ENCODE measurements at regions not wholly inside any gene's neighbourhood (a gene's known extent, or its start where the extent isn't known, plus 50 kb on each side); places are given as distances from the start of the nearest gene placed in this dataset.

DNA sequence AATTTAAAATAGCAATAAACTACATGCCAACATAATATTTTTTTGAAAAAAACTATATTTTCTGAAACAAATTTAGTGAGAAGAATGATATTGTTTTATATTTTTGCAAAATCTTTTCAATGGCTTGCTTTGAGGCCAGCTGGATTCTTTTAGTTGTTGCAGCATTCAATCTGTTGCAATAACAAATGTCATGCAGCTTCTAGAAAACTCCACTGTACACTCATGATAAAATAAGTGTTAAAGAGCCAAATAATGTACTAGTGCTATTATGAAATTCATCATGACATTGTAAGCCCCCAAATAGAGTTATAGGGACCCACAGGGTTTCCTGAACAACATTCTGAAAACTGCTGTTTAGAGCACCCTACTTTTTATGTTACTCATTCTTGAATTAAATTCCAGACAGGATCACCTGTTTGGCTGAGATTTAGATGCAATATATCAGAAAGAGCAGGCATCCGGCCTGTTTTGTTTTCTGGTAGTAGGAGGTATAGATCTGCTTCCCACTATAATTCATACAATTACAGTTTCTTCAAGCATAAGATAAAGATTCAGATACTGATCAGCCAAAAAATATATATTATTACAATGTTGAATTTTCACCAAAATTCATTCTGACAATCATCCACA, 703.0 kb upstream of the ZNF385D start:
- DNase-seq (ENCODE audit: low read depth) = no peak

DNA sequence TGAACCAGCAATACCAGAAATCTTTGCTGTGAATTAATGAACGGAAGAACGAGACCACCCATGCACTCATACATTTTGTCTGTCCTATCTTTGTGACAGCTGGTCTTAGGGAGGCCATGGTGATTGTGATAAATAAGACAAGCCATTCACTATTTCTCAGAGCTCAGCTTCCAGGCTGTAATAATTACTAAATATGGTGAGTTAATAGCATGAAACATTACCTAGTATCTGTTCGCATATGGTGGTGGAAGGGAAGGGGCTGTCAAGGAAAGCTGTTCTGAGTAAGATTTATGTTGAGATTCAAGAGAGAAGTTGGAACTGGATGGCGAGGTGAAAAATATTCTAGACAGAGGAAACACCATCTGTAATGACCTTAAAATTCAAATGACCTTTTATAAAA, 719.0 kb upstream of the ZNF385D start:
- DNase-seq (ENCODE audit: low read depth) = no peak

DNA sequence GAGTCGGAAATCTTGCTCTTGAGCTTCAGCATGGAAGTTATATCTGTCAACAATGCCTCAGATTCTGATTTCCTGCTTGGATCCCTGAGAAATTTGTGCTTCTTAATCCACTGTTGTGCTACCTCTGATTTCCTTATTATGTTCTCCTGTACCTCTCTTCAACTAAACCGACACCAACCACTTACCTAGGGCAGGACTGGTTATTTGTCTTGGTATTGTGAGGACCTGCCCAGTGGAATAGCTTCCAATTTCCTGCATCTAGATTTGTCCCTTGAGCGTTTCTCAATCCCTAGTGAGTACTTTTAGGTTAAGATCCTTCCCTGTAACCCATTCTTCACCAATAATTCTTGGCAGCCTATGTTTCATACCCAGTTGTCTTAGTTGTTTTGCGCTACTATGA, 720.5 kb upstream of the ZNF385D start:
- no peak for DNase-seq (ENCODE audit: low read depth)

DNA sequence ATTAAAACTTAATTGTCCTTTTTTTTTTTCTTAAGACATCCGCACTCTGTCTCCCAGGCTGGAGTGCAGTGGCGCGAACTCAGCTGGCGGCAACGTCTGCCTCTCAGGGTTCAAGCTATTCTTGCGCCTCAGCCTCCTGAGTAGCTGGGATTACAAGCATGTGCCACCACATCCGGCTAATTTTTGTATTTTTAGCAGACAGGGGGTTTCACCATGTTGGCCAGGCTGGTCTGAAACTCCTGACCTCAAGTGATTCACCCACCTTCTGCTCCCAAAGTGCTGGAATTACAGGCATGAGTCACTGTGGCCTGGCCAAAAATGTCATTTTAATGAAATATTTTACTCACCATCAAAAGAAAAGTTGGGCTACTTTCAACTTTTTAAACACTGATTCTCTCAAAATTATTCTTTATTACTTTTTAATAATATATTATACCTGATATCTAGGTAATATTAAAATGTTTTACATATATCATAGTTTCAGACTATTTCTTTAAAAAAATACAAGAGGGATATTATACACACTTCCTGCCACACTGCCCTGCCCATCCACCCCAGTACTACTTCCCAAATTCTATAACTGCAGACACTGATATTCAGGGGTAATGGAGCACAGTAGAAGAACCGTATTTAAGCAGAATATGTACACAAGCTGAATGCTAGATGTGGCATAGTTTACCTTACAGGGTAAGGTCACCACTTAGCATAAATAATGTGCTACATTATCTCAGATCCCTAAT, 723.9 kb upstream of the ZNF385D start:
- DNase-seq (ENCODE audit: low read depth) = peak; percentile 50

DNA sequence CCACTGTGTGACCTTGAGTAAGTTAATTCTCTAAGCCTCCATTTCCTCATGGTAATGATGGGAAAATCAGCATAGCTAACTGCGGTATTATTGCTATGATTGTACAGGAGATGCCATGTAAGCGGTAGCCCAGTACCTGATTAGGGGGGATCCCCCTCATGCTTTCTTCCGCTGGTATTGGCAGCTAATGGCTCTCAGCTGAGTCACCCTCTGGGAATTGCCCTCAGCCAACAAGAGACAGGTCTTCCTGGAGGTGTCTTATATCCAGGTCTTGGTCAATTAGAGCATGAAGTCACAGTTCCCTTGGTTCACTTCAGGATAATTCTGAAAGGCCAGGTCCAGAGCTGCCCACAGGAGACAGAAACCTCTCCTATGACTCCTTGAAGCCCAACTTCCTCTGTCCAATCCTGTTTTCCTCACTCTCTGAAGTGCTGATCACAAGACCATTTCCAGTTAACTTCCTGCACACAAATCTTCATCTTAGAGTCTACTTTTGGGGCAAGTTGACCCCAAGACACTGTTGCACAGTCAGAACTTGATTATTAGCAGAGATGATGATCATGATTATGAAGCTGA, 724.7 kb upstream of the ZNF385D start:
- DNase-seq (ENCODE audit: low read depth) = no peak

DNA sequence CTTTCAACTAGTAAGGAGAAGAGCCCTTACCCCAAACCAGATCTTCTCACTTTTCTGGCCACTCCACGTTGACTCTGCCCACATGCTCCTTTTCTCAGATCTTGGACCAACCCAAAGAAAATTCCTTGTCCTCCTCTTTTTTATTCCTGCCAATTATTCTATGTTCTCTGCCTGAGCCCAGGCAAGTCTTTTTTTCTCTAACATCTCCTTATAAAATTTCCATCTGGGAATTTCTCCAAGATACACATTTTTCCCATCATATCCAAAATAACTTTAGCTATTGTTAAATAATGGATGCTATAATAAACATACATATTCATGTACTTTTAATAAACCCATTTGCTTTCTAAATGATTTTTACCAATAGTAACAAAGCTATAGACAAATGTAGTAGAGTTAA, 726.0 kb upstream of the ZNF385D start:
- DNase-seq (ENCODE audit: low read depth) = no peak

DNA sequence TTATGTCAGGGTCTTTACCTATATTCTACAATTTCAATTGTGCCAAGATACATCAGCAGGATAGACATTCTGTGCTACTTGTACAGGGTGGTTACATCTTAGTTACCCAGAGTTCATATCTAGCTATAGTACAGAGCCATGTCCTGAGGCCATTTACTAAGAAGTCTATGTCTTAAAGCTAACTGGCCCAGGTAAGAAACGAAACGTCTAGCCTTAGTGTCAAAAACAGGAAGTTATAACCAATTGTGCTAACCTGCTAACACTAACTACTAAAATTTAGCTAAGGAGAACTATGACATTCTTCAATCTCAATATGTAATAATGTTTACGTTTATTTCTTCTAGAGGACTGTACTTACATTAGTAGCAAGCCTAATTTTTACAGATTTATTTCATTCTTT, 717.2 kb upstream of the UBE2E2 start:
- DNase-seq (ENCODE audit: low read depth) = no peak

DNA sequence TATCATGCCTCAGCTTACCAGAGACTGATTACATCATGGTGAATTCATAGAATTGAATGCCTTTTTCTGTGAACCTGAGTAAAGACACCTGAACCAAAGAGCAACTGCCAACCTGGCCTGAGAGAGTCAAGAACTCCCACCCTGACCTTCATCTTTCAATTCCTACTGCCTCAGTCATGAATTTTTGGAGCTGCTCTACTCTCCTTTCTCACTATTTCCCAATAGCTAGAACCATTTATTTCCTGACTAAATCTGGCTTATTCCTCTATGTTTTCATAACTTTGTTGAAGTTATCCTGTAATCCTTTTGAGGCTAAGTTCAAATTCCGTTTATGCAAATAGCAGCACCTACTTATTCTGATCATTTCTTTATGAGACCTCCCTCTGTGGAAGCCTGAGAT, 712.4 kb upstream of the UBE2E2 start:
- DNase-seq (ENCODE audit: low read depth) = no peak

DNA sequence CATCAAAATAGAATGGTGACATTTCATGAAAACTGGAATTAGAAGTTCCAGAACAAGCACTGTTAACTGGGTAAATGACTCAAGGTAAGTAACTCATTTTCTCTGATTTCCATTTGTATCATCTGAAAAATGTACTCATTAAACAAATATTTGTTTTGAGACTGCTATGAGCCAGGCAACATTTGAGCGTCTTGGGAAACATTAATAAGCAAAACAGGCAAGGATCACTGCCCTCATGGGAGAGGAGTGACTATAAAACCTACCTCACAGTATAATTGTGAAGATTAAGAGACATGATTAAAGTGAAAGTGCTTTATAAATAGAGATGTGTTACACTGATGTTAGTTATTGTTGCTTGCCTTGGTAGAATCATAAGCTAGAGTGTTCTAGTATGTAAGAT, 711.8 kb upstream of the UBE2E2 start:
- no peak for DNase-seq (ENCODE audit: low read depth)

DNA sequence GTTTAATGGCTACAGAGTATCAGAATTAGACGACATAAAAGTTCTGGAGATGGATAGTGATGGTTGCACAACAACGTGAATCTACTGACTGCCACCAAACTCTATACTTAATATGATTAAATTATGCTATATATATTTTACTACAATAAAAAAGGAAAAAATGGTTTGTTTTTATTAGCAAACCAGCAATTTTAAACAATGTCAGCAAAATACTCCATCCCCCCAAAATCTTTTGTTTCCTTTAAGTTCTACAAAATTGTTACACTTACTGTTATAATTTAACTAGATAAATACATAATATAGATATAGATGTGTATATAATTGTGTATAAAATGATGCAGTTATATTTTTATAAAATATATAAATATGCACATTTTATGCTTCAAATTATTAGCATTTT, 710.8 kb upstream of the UBE2E2 start:
- no peak for DNase-seq (ENCODE audit: low read depth)

DNA sequence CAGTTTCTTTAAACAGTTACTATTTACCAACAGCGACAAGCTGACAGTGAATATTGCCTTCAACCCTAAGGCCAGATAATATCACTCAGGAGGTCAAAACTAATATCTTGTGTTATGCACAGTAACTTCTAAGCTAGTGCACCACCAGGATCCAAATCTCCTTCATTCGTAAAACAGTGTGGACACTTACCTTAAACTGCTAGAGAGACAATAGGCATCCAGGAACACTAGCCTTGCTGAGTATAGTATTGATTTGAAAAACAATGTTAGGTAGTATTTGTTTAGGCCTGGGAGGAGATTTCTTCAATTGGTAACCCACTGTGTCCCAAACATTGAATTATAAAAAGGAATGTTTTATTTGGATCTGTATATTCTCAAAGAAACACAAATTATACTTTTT, 707.9 kb upstream of the UBE2E2 start:
- no peak for DNase-seq (ENCODE audit: low read depth)

DNA sequence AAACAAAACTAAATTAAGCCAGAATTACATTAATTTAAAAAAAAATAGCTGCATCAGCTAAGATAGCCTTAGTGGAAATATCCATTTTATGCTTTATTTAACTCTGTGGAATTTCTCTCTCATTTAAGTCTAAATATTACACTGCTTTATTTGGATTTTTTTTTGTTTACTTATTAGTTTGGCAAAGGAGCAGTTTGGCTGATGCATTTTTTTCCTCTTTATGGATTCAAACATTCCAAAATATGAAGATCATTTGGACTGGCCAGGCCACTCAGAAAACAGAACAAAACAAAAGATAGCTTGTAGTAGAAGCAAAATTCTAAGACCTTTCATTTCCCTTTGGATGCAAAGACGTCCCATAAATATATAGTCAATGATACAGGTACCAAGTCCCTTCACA, 707.3 kb upstream of the UBE2E2 start:
- DNase-seq (ENCODE audit: low read depth) = no peak

DNA sequence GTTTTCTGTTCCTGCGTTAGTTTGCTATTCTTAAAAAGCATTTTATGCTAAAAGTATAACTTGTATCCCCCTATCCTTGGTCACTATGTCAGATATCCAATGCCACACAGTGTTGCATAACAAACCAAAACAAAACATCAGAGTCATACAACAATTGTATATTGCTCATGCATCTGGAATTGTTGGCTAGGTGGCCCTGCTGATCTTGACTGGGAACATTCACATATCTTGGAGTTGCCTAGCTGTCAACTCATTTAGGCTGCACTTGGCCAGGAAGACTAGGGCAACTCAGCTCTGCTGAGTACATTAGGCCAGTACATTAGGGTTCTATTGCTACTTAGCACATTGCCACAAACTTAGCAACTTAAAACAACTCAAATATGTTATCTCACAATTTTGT, 706.5 kb upstream of the UBE2E2 start:
- no peak for DNase-seq (ENCODE audit: low read depth)

DNA sequence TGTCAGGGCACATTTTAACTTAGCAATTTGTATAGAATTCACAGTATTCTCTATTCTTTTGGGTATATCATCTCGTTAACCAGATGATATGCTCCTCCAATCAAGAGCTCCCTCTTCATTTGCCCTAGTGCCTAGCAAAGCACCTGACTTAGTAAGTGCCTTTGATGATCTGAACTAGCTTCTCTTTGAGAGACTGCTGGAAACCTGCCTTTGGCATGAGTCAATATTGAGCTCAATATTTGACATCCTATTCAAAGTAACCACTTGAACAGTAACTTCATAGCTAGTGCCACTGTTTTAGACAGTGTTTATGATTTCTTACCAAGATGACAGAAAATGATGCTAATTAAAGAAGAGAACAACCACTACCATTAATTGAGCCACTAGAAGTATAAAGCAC, 696.3 kb upstream of the UBE2E2 start:
- no peak for DNase-seq (ENCODE audit: low read depth)

DNA sequence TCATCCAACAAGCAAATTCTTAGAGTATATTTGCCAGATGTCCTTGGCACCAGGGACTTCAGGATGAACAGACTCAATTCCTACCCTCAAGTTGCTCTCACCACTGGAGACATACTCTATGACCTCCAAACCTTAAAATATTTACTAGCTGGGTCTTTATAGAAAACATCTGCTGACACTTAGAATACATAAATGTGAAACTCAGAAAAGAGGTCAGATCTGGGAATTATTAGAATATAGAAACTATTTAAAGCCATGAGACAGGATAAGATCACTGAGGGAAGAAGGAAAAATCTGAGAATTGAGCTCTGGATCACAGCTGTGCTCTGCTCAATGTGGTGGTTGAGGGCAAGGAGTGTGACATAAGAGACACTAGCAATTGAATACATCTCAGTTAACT, 695.4 kb upstream of the UBE2E2 start:
- no peak for DNase-seq (ENCODE audit: low read depth)

DNA sequence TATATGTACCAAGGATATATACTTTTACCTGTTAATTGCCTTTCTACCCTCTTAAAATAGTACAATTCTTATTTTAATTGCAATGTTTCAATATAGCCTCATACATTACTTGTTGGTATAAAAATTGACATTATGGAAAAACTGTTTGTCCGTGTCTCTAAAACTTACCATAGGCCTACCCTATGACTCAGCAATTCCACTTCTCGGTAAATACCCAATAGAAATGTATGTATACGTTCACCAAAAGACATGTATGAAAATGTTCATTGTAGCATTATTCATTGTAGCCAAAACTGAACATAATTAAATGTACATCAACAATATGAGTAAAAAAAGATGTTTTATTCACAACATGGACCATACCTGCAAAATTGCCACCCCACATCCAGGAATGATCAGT, 679.2 kb upstream of the UBE2E2 start:
- no peak for DNase-seq (ENCODE audit: low read depth)

DNA sequence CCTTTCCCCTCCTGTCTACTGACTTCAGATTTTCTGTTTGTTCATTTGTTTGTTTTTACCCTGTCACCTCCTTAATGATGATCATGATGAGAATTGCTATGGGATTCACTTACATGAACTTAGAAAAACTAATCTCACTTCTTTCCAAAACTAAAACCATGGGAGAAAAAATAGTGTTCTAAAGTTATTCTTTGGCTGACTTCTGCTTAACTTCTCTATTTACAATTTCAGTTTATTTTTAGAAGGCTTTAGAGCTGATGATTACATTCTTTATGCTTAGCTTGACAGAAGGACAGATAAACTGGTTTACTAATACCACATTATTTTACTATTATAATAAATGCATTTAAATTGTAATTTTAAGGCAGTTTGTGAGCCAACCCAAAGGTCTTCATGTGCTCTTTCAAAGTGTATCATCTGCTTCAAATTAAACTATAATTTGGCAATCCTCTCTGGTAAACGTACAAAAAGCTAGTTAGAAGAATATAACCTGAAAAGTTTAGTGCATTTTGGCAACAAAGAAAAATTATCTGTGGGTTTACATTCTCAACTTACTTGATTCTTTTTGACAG, 676.8 kb upstream of the UBE2E2 start:
- DNase-seq (ENCODE audit: low read depth) = no peak

DNA sequence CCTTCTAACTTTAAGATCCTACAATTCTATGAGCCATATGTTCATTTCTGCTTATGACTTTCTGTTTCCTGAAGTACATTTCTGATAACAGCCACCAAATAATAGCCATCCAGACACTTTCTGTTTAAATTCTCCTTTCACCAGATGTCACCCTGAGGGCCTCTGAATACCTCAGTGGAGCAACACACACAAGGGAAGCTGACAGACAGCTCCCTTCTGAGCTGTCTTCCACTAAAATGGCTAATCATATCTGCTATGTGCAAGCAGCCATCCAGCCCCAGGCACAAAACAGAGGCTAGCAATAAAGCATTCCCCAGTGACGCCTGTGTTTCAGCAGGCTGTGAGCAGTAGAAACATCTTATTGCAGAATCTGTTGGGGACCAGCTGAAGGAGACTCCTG, 666.6 kb upstream of the UBE2E2 start:
- DNase-seq (ENCODE audit: low read depth) = no peak

DNA sequence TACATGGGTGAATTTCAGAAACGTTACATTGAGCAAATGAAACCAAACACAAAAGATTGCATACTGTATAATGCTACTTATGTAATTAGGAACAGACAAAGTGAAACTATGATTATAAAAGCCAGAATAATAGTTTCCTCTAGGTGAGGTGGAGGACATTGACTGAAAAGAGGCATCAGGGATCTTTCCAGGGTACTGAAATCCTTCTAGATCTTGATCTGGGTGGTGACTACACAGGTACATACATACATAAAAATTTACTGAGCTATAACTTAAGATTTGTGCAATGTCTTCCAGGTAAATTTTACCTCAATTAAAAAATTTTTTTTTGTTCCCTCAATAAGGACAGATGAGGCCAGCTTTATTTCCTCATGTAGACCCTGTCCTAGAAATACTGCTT, 665.6 kb upstream of the UBE2E2 start:
- DNase-seq (ENCODE audit: low read depth) = no peak

DNA sequence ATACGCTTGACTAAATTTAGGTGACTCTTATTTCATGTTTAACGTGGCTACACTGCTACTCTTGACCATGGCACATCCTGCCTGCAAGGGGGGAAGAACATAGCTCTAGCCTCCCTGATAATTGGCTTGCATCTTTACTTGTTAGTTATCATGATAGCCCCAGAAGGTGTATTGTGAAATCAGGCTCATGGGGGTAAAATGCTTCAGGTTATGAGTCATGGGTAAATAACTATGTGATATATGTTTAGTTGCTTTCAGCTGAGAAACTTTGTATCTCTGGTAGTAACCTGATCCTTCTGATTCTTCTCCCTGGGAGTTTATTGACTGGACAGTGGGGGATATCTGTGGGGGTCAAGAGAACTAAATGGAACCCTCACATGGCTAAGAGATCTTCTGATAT, 660.8 kb upstream of the UBE2E2 start:
- no peak for DNase-seq (ENCODE audit: low read depth)

DNA sequence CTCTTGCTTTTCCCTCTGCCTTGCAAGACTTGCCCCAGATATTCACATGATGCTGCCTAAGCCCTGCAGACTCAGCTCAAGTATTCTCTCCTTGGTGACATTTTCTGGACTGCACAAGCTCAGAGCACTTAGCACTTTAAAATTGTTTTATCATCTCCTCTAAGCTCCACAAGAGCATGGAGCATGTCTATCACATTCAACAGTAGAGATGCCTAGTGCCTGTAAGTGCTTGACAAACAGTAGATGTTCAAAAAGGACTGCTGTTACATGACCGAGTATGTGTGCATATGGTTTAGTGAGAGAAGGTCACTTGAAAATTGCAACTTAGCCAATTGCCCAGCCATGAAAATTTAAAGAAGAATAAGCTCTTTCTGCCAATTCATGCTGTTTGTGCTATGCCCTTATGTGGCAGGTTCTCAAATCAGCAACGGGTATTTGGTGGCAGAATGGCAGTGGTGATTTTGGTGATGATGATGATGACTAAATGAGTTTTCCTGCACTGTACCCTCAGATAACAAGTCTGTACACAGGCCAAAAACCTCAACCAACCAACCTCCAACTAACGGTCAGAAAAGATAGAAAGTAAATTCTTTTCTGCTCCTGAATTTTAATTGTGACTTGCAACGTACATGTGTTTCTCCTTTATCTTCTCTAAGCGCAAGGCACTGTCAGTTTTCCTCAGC, 647.2 kb upstream of the UBE2E2 start:
- no peak for DNase-seq (ENCODE audit: low read depth)

DNA sequence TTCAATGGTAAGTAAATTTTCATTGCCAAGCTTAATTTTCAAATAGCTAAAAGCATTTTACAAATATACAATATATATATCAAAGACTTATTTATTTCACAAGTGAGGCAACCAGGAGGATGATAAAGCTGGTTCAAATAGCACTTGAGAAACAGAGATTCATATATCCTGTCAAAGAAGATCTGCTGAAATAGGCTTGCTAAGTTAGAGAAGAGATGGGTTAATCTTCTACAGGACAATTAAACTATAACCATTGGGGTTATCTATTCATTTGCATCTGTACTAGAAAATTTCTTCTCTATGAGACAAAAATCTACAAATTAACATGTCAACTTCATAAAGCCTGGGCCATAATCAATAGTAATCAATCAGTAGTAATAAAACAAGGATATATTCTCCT, 637.7 kb upstream of the UBE2E2 start:
- DNase-seq (ENCODE audit: low read depth) = no peak
